SK-N-MC (cell line): ENCODE measurements at regions not wholly inside any gene's neighbourhood (a gene's known extent, or its start where the extent isn't known, plus 50 kb on each side); places are given as distances from the start of the nearest gene placed in this dataset.

ENCODE experiments used
- EZH2 ChIP-seq: fragments of 200-600 bp; sonication (generic); IDR thresholded peaks from one replicate; pipeline ENCODE4 v1.6.1; 2017; ENCODE audit warnings: antibody characterized with exemption
- POLR2AphosphoS5 ChIP-seq: IDR thresholded peaks from 2 replicates; pipeline ENCODE4 v1.6.1; 2012; ENCODE audit warnings: mild to moderate bottlenecking, low read depth, low read length, borderline replicate concordance

DNA sequence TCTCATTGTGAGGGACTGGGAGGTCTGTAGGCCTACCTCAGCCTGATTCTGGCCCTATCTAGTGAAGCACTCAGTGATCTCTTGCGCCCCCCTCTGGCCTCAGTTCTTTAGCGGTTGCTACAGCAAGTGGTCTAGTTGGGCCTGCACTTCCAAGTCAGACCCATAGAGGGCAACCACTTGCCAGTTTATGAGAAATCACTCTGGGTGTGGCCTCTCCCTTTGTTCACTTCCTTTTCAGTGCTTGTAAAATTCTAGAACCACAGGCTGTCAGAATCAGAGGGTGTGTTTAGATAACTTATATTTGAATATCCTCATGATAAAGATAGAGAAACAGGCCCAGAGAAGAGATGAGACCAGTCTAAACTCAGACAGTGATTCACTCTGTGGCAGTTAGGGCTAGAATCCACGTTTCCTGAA, 60.9 kb upstream of the LAS1L start:
- TF ChIP-seq EZH2 (no peak), POLR2AphosphoS5 (no peak)
